ENCODE measurements at regions not wholly inside any gene's neighbourhood (a gene's known extent, or its start where the extent isn't known, plus 50 kb on each side); places are given as distances from the start of the nearest gene placed in this dataset.

- TF ChIP-seq Cebpa-rat (IDR thresholded peaks at IDR 0.05), result no peak
- Histone ChIP-seq H4K20me1 (no peaks in the 10 kb centered on the region), H3K4me3 (no peak overlapping the region), H3K9me3 (replicated peaks in 1 of 11) (no peaks in the 10 kb centered on the region), H3K9ac (no peak overlapping the region), H3K4me2 (no peak overlapping the region), H3K27ac (no peak overlapping the region), H3K36me3 (no peaks in the 10 kb centered on the region), H3K27me3 (no peaks in the 10 kb centered on the region), H3K4me1 (peaks cover 0 to 12% (median 0%) of the 10 kb centered on the region in 10 experiments; a peak in 3 of 20 replicates)
Measured at GRCh38 chr2:163436963-163437362, 298.8 kb downstream of the FIGN start.

- no peaks in the 10 kb centered on the region for H4K20me1 ChIP-seq
- peaks cover 0 to 5% (median 0%) of the 10 kb centered on the region in 10 experiments; a peak in 2 of 20 replicates for H3K4me1 ChIP-seq
- H3K9me3 ChIP-seq (replicated peaks in 1 of 11), result no peaks in the 10 kb centered on the region
- no peak for TF ChIP-seq Cebpa-rat (IDR thresholded peaks at IDR 0.05)
- H3K27me3 ChIP-seq, result no peaks in the 10 kb centered on the region
- H3K4me3 ChIP-seq, result no peak overlapping the region
- H3K4me2 ChIP-seq, result no peak overlapping the region
- H3K9ac ChIP-seq, result no peak overlapping the region
- H3K36me3 ChIP-seq, result no peaks in the 10 kb centered on the region
- no peak overlapping the region for H3K27ac ChIP-seq
Measured at GRCh38 chr2:163428187-163428586, 307.6 kb downstream of the FIGN start.

- Histone ChIP-seq H4K20me1 (no peaks in the 10 kb centered on the region), H3K4me1 (peaks cover 4 to 12% (median 6%) of the 10 kb centered on the region in 10 experiments; a peak in 12 of 20 replicates), H3K27ac (no peak overlapping the region), H3K4me3 (no peak overlapping the region), H3K9me3 (replicated peaks in 1 of 11) (no peaks in the 10 kb centered on the region), H3K27me3 (no peaks in the 10 kb centered on the region), H3K4me2 (no peak overlapping the region), H3K9ac (no peak overlapping the region), H3K36me3 (no peaks in the 10 kb centered on the region)
- no peak for TF ChIP-seq Cebpa-rat (IDR thresholded peaks at IDR 0.05)
Measured at GRCh38 chr2:163420604-163421003, 315.2 kb downstream of the FIGN start.

GRCh38 chr2:163419000-163419830 lies 316.6 kb downstream of the FIGN start:
- no peaks in the 10 kb centered on the region for H3K27me3 ChIP-seq
- H4K20me1 ChIP-seq, result no peaks in the 10 kb centered on the region
- no peak overlapping the region for H3K4me3 ChIP-seq
- H3K9me3 ChIP-seq (replicated peaks in 1 of 11), result no peaks in the 10 kb centered on the region
- H3K4me1 ChIP-seq, result peaks cover 4 to 12% (median 6%) of the 10 kb centered on the region in 10 experiments; a peak in 12 of 20 replicates
- no peak overlapping the region for H3K27ac ChIP-seq
- H3K9ac ChIP-seq, result no peak overlapping the region
- no peak for TF ChIP-seq Cebpa-rat (IDR thresholded peaks at IDR 0.05)
- no peaks in the 10 kb centered on the region for H3K36me3 ChIP-seq
- H3K4me2 ChIP-seq, result no peak overlapping the region

- Histone ChIP-seq H3K4me1 (peaks cover 4 to 12% (median 6%) of the 10 kb centered on the region in 10 experiments; a peak in 12 of 20 replicates), H3K9ac (no peak overlapping the region), H3K9me3 (replicated peaks in 1 of 11) (no peaks in the 10 kb centered on the region), H3K4me3 (no peak overlapping the region), H3K27me3 (no peaks in the 10 kb centered on the region), H3K4me2 (peak overlapping the region in 9 of 11 experiments; percentile 4 to 56 (median 30); a peak in 12 of 22 replicates), H3K36me3 (no peaks in the 10 kb centered on the region), H4K20me1 (no peaks in the 10 kb centered on the region), H3K27ac (no peak overlapping the region; a peak in 1 of 22 replicates)
- no peak for TF ChIP-seq Cebpa-rat (IDR thresholded peaks at IDR 0.05)
Measured at GRCh38 chr2:163417596-163418337, 318.0 kb downstream of the FIGN start.

- no peak overlapping the region for H3K4me3 ChIP-seq
- no peak for TF ChIP-seq Cebpa-rat (IDR thresholded peaks at IDR 0.05)
Measured at GRCh38 chr2:163414121-163414520, 321.7 kb downstream of the FIGN start.

GRCh38 chr2:163407296-163407695 lies 328.5 kb downstream of the FIGN start:
- Histone ChIP-seq H3K4me1 (no peaks in the 10 kb centered on the region), H3K36me3 (no peaks in the 10 kb centered on the region), H3K27ac (no peak overlapping the region), H3K27me3 (no peaks in the 10 kb centered on the region), H4K20me1 (no peaks in the 10 kb centered on the region), H3K9ac (no peak overlapping the region), H3K4me2 (no peak overlapping the region), H3K4me3 (no peak overlapping the region), H3K9me3 (replicated peaks in 1 of 11) (no peaks in the 10 kb centered on the region)
- no peak for TF ChIP-seq Cebpa-rat (IDR thresholded peaks at IDR 0.05)

More at GRCh38 chr2:163414121-163414520, 321.7 kb downstream of the FIGN start:
- H3K4me2 ChIP-seq, result no peak overlapping the region
- H3K9me3 ChIP-seq (replicated peaks in 1 of 11), result no peaks in the 10 kb centered on the region
- H3K36me3 ChIP-seq, result no peaks in the 10 kb centered on the region
- no peaks in the 10 kb centered on the region for H4K20me1 ChIP-seq
- no peaks in the 10 kb centered on the region for H3K27me3 ChIP-seq
- no peak overlapping the region for H3K9ac ChIP-seq
- H3K4me1 ChIP-seq, result peaks cover 4 to 12% (median 6%) of the 10 kb centered on the region in 10 experiments; a peak in 12 of 20 replicates
- no peak overlapping the region for H3K27ac ChIP-seq

- H3K9me3 ChIP-seq (replicated peaks in 1 of 11), result no peaks in the 10 kb centered on the region
- no peak for TF ChIP-seq Cebpa-rat (IDR thresholded peaks at IDR 0.05)
- no peaks in the 10 kb centered on the region for H3K4me1 ChIP-seq
- no peaks in the 10 kb centered on the region for H3K36me3 ChIP-seq
- no peak overlapping the region for H3K27ac ChIP-seq
- no peak overlapping the region for H3K4me3 ChIP-seq
- no peaks in the 10 kb centered on the region for H3K27me3 ChIP-seq
- H3K4me2 ChIP-seq, result no peak overlapping the region
- H3K9ac ChIP-seq, result no peak overlapping the region
- H4K20me1 ChIP-seq, result no peaks in the 10 kb centered on the region
Measured at GRCh38 chr2:163405298-163405697, 330.5 kb downstream of the FIGN start.

- Histone ChIP-seq H3K9me3 (replicated peaks in 1 of 11) (no peaks in the 10 kb centered on the region), H4K20me1 (no peaks in the 10 kb centered on the region), H3K4me3 (no peak overlapping the region), H3K27ac (no peak overlapping the region), H3K27me3 (no peaks in the 10 kb centered on the region), H3K4me1 (peaks cover 0 to 5% (median 0%) of the 10 kb centered on the region in 10 experiments; a peak in 1 of 20 replicates), H3K9ac (no peak overlapping the region), H3K4me2 (no peak overlapping the region), H3K36me3 (no peaks in the 10 kb centered on the region)
- no peak for TF ChIP-seq Cebpa-rat (IDR thresholded peaks at IDR 0.05)
Measured at GRCh38 chr2:163401481-163401880, 334.3 kb downstream of the FIGN start.

All from BLaER1 treated with 17β-estradiol and CSF1 and Interleukin-3, amounts not matched to agents 10 nM and 100 nM (cell line).